Mesenchymal stem cell (in vitro differentiated cells and primary cell): ENCODE measurements at regions not wholly inside any gene's neighbourhood (a gene's known extent, or its start where the extent isn't known, plus 50 kb on each side); places are given as distances from the start of the nearest gene placed in this dataset.

Experiments used
- DNase-seq: peaks from one replicate; pipeline ENCODE4 v3.0.0-alpha.2; 2013
- H2AFZ ChIP-seq: one replicate; pipeline ENCODE4 v1.6.1; 2013; ENCODE audit warnings: low read depth, mild to moderate bottlenecking, control low read depth, inconsistent platforms, low read length, moderate library complexity
- H2AK5ac ChIP-seq: 2 replicates; pipeline ENCODE4 v1.6.1; 2013; ENCODE audit warnings: low read length, moderate library complexity, mild to moderate bottlenecking, inconsistent platforms; ENCODE audit not compliant: severe bottlenecking
- H2BK120ac ChIP-seq: one replicate; pipeline ENCODE4 v1.6.1; 2013; ENCODE audit warnings: low read depth, mild to moderate bottlenecking, inconsistent platforms, low read length, moderate library complexity
- H2BK12ac ChIP-seq, 2 experiments: one replicate each; pipeline ENCODE4 v1.6.1; 2013; ENCODE audit warnings: inconsistent platforms in 2 of 2, low read length in 2 of 2, mild to moderate bottlenecking in 2 of 2, moderate library complexity in 2 of 2, control low read depth in 1 of 2
- H2BK15ac ChIP-seq: one replicate; pipeline ENCODE4 v1.6.1; 2013; ENCODE audit warnings: mild to moderate bottlenecking, low read depth, inconsistent platforms; ENCODE audit not compliant: poor library complexity, severe bottlenecking
- H2BK5ac ChIP-seq: 2 replicates; pipeline ENCODE4 v1.6.1; 2013; ENCODE audit warnings: low read depth, mild to moderate bottlenecking, low read length, control low read depth, inconsistent platforms; ENCODE audit not compliant: poor library complexity, severe bottlenecking
- H3K14ac ChIP-seq, 2 experiments: one replicate each; pipeline ENCODE4 v1.6.1; 2013; ENCODE audit warnings: inconsistent platforms in 2 of 2, low read length in 2 of 2, control low read depth in 1 of 2, mild to moderate bottlenecking in 1 of 2, moderate library complexity in 1 of 2
- H3K18ac ChIP-seq, 2 experiments: one replicate each; pipeline ENCODE4 v1.6.1; 2013; ENCODE audit warnings: inconsistent platforms in 2 of 2, low read length in 2 of 2, control low read depth in 1 of 2, low read depth in 1 of 2, mild to moderate bottlenecking in 1 of 2
- H3K23ac ChIP-seq, 2 experiments: one replicate each; pipeline ENCODE4 v1.6.1; 2013; ENCODE audit warnings: inconsistent platforms in 2 of 2, low read length in 2 of 2, mild to moderate bottlenecking in 2 of 2, moderate library complexity in 2 of 2, control low read depth in 1 of 2
- H3K27ac ChIP-seq: 2 replicates; pipeline ENCODE4 v1.5.1; 2013; ENCODE audit warnings: mild to moderate bottlenecking, moderate library complexity, low read length, control low read depth, inconsistent platforms; ENCODE audit not compliant: poor library complexity, severe bottlenecking
- H3K27me3 ChIP-seq, 2 experiments: 2 replicates each; pipeline versions ENCODE4 v1.6.1 to v1.7.0; 2013; ENCODE audit warnings: low read length in 2 of 2, mild to moderate bottlenecking in 2 of 2, moderate library complexity in 2 of 2, control low read depth in 1 of 2, inconsistent platforms in 1 of 2; ENCODE audit not compliant: control insufficient read depth in 1 of 2, insufficient read depth in 1 of 2
- H3K36me3 ChIP-seq, 2 experiments: 2 replicates each; pipeline versions ENCODE4 v1.6.1 to v1.7.0; 2013; ENCODE audit warnings: low read length in 2 of 2, control low read depth in 1 of 2, inconsistent platforms in 1 of 2, low read depth in 1 of 2, mild to moderate bottlenecking in 1 of 2; ENCODE audit not compliant: insufficient read depth in 2 of 2, control insufficient read depth in 1 of 2
- H3K4ac ChIP-seq, 2 experiments: one replicate each; pipeline ENCODE4 v1.6.1; 2013; ENCODE audit warnings: inconsistent platforms in 2 of 2, low read length in 2 of 2, mild to moderate bottlenecking in 2 of 2, moderate library complexity in 2 of 2, control low read depth in 1 of 2, low read depth in 1 of 2
- H3K4me1 ChIP-seq: 2 replicates; pipeline ENCODE4 v1.6.1; 2013; ENCODE audit warnings: low read depth, low read length, control low read depth; ENCODE audit not compliant: control insufficient read depth, insufficient read depth
- H3K4me2 ChIP-seq: 2 replicates; pipeline ENCODE4 v1.6.1; 2013; ENCODE audit warnings: low read length, mild to moderate bottlenecking, inconsistent platforms; ENCODE audit not compliant: poor library complexity, severe bottlenecking
- H3K4me3 ChIP-seq, 2 experiments: 2 replicates each; pipeline versions ENCODE4 v1.5.1 to v1.7.0; 2013; ENCODE audit warnings: low read length in 2 of 2, mild to moderate bottlenecking in 2 of 2, control low read depth in 1 of 2, low read depth in 1 of 2; ENCODE audit not compliant: insufficient read depth in 1 of 2
- H3K79me1 ChIP-seq: replicated peaks from 2 replicates; pipeline ENCODE4 v1.6.1; 2013; ENCODE audit warnings: mild to moderate bottlenecking, control low read depth, low read length, inconsistent platforms; ENCODE audit not compliant: poor library complexity, severe bottlenecking
- H3K9ac ChIP-seq: 2 replicates; pipeline ENCODE4 v1.7.0; 2013; ENCODE audit warnings: mild to moderate bottlenecking, low read length, moderate library complexity
- H3K9me3 ChIP-seq: 2 replicates; pipeline ENCODE4 v1.7.0; 2013; ENCODE audit warnings: mild to moderate bottlenecking, low read length; ENCODE audit not compliant: control insufficient read depth
- H4K8ac ChIP-seq: one replicate; pipeline ENCODE4 v1.6.1; 2013; ENCODE audit warnings: inconsistent platforms, mild to moderate bottlenecking, low read length, moderate library complexity
- H4K91ac ChIP-seq: one replicate; pipeline ENCODE4 v1.6.1; 2013; ENCODE audit warnings: mild to moderate bottlenecking, low read length, inconsistent platforms
- WGBS: methylation state at CpG from one replicate; pipeline ENCODE4 v1.1.7; 2013; ENCODE audit warnings: mixed read lengths; 5-methylcytosine and 5-hydroxymethylcytosine counted together

GRCh38 chr13:76500894-76501293 is 385.3 kb downstream of the KCTD12 start:
- Histone ChIP-seq H2AK5ac (no peak overlapping the region), H3K23ac (no peak overlapping the region), H4K91ac (no peak overlapping the region), H2AFZ (no peak overlapping the region), H2BK120ac (no peak overlapping the region), H4K8ac (no peak overlapping the region), H2BK5ac (no peak overlapping the region), H3K36me3 (no peaks in the 10 kb centered on the region), H3K4me1 (no peaks in the 10 kb centered on the region), H3K4me2 (no peak overlapping the region), H3K14ac (no peak overlapping the region), H3K27ac (no peak overlapping the region), H2BK12ac (no peak overlapping the region), H3K9ac (no peak overlapping the region), H3K27me3 (no peaks in the 10 kb centered on the region), H3K4me3 (no peak overlapping the region), H2BK15ac (no peak overlapping the region), H3K79me1 (no peaks in the 10 kb centered on the region), H3K9me3 (no peaks in the 10 kb centered on the region), H3K4ac (no peak overlapping the region), H3K18ac (no peak overlapping the region)
- no peak for DNase-seq
- 73% methylated on average over 1 of the region's 3 CpGs for WGBS

GRCh38 chr13:76499891-76500290 is 386.3 kb downstream of the KCTD12 start:
- Histone ChIP-seq H3K4ac (no peak overlapping the region), H3K27me3 (no peaks in the 10 kb centered on the region), H4K91ac (no peak overlapping the region), H3K9ac (no peak overlapping the region), H2BK120ac (no peak overlapping the region), H3K4me1 (no peaks in the 10 kb centered on the region), H3K4me3 (no peak overlapping the region), H2BK12ac (no peak overlapping the region), H3K4me2 (no peak overlapping the region), H3K36me3 (no peaks in the 10 kb centered on the region), H2BK5ac (no peak overlapping the region), H3K23ac (no peak overlapping the region), H3K14ac (no peak overlapping the region), H3K9me3 (no peaks in the 10 kb centered on the region), H2AK5ac (no peak overlapping the region), H2AFZ (no peak overlapping the region), H4K8ac (no peak overlapping the region), H2BK15ac (no peak overlapping the region), H3K79me1 (no peaks in the 10 kb centered on the region), H3K27ac (no peak overlapping the region), H3K18ac (no peak overlapping the region)
- DNase-seq: no peak
- 89% methylated on average over 1 of the region's 1 CpG for WGBS

DNA sequence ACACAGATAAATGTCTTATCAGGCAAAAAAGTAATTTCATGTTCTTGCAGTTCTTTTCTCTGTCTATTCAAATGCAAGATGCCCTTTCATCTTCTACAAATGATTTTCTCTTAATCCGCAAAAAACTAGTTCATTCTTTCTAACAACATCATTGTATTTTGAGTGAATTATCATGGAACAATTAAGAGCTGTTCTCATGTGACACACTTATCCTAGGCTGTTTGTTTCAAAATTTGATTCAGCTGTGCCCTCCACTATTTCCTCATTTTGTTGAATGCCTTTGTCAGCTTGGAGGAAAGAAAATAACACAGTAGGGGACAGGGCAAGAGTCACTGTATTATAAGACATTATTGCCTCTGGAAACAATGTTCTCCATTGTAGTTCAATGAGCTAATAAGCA is 396.9 kb downstream of the KCTD12 start:
- H2BK15ac ChIP-seq: no peak overlapping the region
- H3K18ac ChIP-seq: no peak overlapping the region
- no peaks in the 10 kb centered on the region for H3K36me3 ChIP-seq
- H4K8ac ChIP-seq: no peak overlapping the region
- no peak overlapping the region for H3K4ac ChIP-seq
- no peak overlapping the region for H3K9ac ChIP-seq
- no peaks in the 10 kb centered on the region for H3K9me3 ChIP-seq
- no peaks in the 10 kb centered on the region for H3K79me1 ChIP-seq
- H3K23ac ChIP-seq: no peak overlapping the region
- no peak overlapping the region for H2BK5ac ChIP-seq
- no peaks in the 10 kb centered on the region for H3K4me1 ChIP-seq
- no peak overlapping the region for H2BK120ac ChIP-seq
- no peak overlapping the region for H3K27ac ChIP-seq
- WGBS: no CpG with 5 or more reads among the region's 1 CpG
- H3K4me2 ChIP-seq: no peak overlapping the region
- no peak overlapping the region for H2AFZ ChIP-seq
- H3K4me3 ChIP-seq: no peak overlapping the region
- no peak overlapping the region for H2AK5ac ChIP-seq
- no peaks in the 10 kb centered on the region for H3K27me3 ChIP-seq
- no peak overlapping the region for H4K91ac ChIP-seq
- no peak for DNase-seq
- no peak overlapping the region for H2BK12ac ChIP-seq
- no peak overlapping the region for H3K14ac ChIP-seq

DNA sequence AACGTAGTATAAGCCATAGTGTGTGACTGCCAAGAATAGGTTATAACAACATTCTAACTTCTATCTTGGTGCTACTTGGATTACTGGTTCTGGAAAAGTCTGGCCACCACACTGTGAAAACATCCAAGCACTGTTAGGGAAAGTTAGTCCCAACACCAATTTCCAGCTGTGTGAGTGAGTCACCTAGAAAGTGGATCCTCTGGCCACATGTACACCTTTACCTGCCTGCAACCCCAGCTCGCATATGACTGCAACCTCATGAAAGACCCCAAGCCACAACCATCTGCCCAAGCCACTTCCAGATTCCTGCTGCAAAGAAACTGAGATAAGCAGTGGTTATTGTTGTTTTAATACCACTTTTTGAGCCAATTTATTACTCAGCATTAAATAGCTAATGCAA is 404.5 kb downstream of the KCTD12 start:
- Histone ChIP-seq H2BK12ac (no peak overlapping the region), H3K9ac (no peak overlapping the region), H2BK15ac (no peak overlapping the region), H3K4me3 (no peak overlapping the region), H2AFZ (no peak overlapping the region), H3K9me3 (no peaks in the 10 kb centered on the region), H4K91ac (no peak overlapping the region), H3K18ac (no peak overlapping the region), H3K79me1 (no peaks in the 10 kb centered on the region), H2BK120ac (no peak overlapping the region), H3K4me1 (no peaks in the 10 kb centered on the region), H2BK5ac (no peak overlapping the region), H3K27me3 (no peaks in the 10 kb centered on the region), H3K4ac (no peak overlapping the region), H3K14ac (no peak overlapping the region), H4K8ac (no peak overlapping the region), H2AK5ac (no peak overlapping the region), H3K4me2 (no peak overlapping the region), H3K36me3 (no peaks in the 10 kb centered on the region), H3K23ac (no peak overlapping the region), H3K27ac (no peak overlapping the region)
- no peak for DNase-seq
- WGBS: 90% methylated on average over 2 of the region's 2 CpGs
